ENCODE measurements at regions not wholly inside any gene's neighbourhood (a gene's known extent, or its start where the extent isn't known, plus 50 kb on each side); places are given as distances from the start of the nearest gene placed in this dataset.

GRCh38 chr9:129473523-129474244 lies 147.2 kb downstream of the C9orf50 start:
- H3K4me3 ChIP-seq (ENCODE audit: low read length) = no peak overlapping the region
- H3K27ac ChIP-seq (ENCODE audit: low read length) = no peak overlapping the region
- H3K4me1 ChIP-seq (ENCODE audit: insufficient read depth, low read length) = peaks cover 8% of the 10 kb centered on the region; the same call in 1 of the 2 replicates
- H3K36me3 ChIP-seq (ENCODE audit: insufficient read depth, low read depth, low read length) = no peaks in the 10 kb centered on the region
- H3K9me3 ChIP-seq (ENCODE audit: insufficient read depth, low read depth, low read length) = peaks cover 8% of the 10 kb centered on the region
- H3K9ac ChIP-seq (ENCODE audit: low read depth, low read length) = no peak overlapping the region
- H3K27me3 ChIP-seq (ENCODE audit: insufficient read depth, low read length) = no peaks in the 10 kb centered on the region; the same call in 1 of the 2 replicates

DNA sequence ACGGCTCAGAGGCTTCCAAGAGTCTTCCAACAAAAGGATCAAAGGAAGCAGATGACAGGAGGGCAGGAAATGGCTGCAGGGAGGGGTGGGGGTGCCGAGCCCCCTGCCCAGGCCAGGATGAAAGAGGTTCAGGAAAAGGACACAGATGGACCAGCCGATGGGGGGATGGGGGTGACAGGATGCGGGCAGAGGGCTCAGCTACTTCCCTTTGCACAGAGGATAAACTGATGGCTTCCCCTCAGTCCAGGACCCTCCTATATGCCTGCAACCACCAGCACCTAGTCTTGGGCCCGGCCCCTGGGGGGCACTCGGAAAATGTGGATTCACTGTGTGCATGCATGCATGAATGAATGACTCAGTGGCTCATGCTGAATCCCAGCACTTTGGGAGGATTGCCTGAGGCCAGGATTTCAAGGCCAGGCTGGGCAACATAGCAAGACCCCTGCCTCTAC lies 148.2 kb downstream of the C9orf50 start:
- H3K27me3 ChIP-seq (ENCODE audit: insufficient read depth, low read length) = no peaks in the 10 kb centered on the region; the same call in 1 of the 2 replicates
- H3K36me3 ChIP-seq (ENCODE audit: insufficient read depth, low read depth, low read length) = no peaks in the 10 kb centered on the region
- H3K27ac ChIP-seq (ENCODE audit: low read length) = no peak overlapping the region
- peaks cover 8% of the 10 kb centered on the region; the same call in 1 of the 2 replicates for H3K4me1 ChIP-seq (ENCODE audit: insufficient read depth, low read length)
- peaks cover 8% of the 10 kb centered on the region for H3K9me3 ChIP-seq (ENCODE audit: insufficient read depth, low read depth, low read length)
- no peak overlapping the region for H3K9ac ChIP-seq (ENCODE audit: low read depth, low read length)
- H3K4me3 ChIP-seq (ENCODE audit: low read length) = no peak overlapping the region

DNA sequence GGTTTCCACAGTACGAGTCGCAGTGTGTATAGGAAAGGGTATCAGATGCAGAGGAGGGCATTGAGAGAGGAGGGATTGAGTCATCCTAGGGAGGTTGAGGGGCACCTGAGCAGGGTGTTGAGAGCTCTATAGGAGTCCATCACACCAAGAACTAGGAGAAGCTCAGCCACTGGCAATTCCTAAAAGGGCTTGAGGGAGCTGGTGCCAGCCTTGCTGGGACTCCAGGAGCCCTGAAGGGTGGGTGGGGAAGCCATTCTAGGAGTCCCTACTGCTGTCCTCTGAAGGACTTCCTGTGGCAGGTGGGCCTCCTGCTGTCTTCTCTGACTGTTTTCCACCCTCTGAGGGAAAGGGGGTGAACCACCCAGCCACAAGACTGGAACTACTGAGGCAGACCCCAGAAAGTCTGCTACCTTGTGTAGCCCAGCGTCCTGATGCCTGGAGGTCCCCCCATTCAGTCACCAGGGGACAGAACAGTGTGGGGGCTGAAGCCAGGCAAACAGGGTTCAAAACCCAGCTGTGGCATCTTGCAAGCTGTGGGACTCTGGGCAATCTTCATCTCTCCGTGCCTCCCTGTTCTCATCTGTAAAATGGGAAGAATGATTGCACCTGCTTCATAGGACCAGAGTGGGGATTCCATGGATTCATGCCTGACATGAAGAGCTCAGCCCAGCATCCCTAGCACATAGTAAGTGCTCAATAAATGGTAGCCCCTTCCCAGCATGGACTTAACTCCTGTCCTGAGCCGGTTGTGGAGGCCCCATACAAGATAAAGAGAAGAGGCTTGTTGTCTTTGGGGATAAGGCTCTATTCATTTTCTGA lies 149.5 kb downstream of the C9orf50 start:
- Histone ChIP-seq H3K27ac (ENCODE audit: low read length) (no peak overlapping the region), H3K36me3 (ENCODE audit: insufficient read depth, low read depth, low read length) (no peaks in the 10 kb centered on the region), H3K4me3 (ENCODE audit: low read length) (no peak overlapping the region), H3K4me1 (ENCODE audit: insufficient read depth, low read length) (peaks cover 8% of the 10 kb centered on the region; the same call in 1 of the 2 replicates), H3K9me3 (ENCODE audit: insufficient read depth, low read depth, low read length) (peaks cover 8% of the 10 kb centered on the region), H3K9ac (ENCODE audit: low read depth, low read length) (no peak overlapping the region), H3K27me3 (ENCODE audit: insufficient read depth, low read length) (no peaks in the 10 kb centered on the region; the same call in 1 of the 2 replicates)

DNA sequence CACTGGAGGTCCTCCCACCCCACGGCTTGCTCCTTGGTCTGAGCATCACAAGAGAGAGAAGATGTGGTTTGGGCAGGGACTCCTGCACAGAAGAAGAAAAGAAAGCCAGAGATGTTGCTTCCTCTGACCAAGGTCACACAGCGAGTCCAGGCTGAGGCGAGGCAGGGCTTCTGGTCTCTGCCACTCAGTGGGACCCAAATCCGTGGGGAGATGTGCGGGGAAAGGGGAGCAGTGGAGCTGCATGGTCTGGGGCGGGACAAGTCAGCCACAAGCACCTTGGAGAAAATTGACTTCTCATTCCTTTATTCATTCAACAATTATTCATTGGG lies 150.9 kb downstream of the C9orf50 start:
- H3K4me3 ChIP-seq (ENCODE audit: low read length) = no peak overlapping the region
- H3K27me3 ChIP-seq (ENCODE audit: insufficient read depth, low read length) = no peaks in the 10 kb centered on the region; the same call in 1 of the 2 replicates
- H3K27ac ChIP-seq (ENCODE audit: low read length) = no peak overlapping the region
- H3K4me1 ChIP-seq (ENCODE audit: insufficient read depth, low read length) = peaks cover 8% of the 10 kb centered on the region; the same call in 1 of the 2 replicates
- peaks cover 4% of the 10 kb centered on the region for H3K9me3 ChIP-seq (ENCODE audit: insufficient read depth, low read depth, low read length)
- no peak overlapping the region for H3K9ac ChIP-seq (ENCODE audit: low read depth, low read length)
- H3K36me3 ChIP-seq (ENCODE audit: insufficient read depth, low read depth, low read length) = no peaks in the 10 kb centered on the region

DNA sequence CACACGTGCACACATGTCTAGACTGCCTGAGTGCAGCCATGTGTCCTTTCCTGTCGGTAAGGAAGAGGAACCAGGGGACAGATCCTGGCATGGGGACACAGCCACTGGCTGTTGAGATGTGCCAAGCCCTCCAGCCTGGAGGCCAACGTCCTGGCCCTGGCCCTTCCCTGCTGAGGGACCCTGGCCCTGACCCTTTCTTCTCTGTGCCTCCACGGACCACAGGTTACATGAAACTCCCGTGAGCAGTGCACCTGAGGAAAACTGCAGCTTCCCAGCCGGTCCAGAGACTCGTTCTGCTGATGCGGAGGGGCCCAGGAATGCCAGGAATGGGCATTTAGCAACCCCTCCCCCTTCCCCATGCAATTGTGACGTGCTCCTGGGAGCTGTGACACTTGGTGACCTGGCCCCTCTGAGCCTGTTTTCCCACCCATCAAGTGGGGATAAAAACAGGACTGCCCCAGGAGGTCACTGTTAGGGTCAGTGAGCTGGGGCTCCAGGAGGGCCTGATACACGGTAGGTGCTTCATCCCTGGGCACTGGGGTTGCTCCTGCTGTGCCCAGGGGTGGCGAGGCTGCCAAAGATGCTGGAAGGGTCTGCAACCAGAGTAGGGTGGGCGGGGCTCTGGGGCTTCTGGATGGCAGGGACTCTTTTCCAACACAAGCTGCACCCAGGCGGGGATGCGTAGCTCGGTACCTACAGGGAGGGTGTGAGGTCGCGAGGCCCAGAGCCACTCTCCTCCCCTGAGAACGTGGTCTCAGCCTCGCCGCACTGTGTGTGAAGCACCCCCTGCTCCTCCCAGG lies 151.5 kb downstream of the C9orf50 start:
- no peaks in the 10 kb centered on the region for H3K9me3 ChIP-seq (ENCODE audit: insufficient read depth, low read depth, low read length)

DNA sequence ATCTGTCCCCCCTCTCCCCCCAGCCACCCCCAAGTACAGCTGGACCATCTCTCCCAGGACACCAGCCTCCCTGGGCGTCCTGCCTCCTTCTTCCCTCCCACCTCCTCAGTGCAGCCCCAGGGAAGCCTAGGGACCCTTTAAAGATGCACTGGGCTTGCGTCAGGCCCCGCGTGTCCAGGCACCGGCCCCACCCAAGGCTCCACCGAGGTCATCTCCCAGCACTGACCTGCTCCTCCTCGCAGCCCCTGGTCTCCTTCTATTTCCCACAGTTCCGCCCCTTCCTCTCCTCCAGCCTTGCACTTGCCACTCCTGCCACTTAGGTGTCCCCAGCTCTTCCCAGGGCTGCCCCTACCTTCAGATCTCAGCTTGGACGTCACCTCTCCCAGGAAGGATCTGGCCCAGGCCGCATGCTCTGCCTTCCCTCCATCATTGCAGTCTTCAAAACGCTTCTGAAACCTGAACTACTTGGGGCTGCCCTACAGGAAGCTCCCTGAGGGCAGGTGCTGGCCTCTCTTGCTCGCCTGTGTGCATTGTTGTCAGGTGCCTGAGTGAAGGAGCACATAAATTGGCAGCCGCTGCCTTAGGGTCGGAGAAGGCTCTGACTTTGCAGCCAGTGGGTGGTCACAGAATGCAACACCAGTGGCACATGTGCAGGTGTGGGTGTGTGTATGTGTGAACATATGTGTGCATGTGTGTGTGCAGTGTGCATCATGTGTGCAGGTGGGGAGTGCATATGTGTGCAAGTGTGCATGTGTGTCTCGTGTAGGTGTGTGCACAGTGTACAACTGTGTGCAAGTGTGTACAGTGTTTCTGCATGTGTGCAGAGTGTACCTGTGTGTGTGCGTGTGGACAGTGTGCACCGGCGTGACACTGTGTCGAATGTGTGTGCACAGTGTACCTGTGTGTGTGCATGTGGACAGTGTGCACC lies 152.9 kb downstream of the C9orf50 start:
- Histone ChIP-seq H3K4me1 (ENCODE audit: insufficient read depth, low read length) (peaks cover 8% of the 10 kb centered on the region; the same call in 1 of the 2 replicates), H3K9me3 (ENCODE audit: insufficient read depth, low read depth, low read length) (no peaks in the 10 kb centered on the region), H3K9ac (ENCODE audit: low read depth, low read length) (no peak overlapping the region)

More for the DNA sequence above, 151.5 kb downstream of the C9orf50 start:
- no peaks in the 10 kb centered on the region for H3K36me3 ChIP-seq (ENCODE audit: insufficient read depth, low read depth, low read length)
- no peak overlapping the region for H3K27ac ChIP-seq (ENCODE audit: low read length)
- H3K9ac ChIP-seq (ENCODE audit: low read depth, low read length) = no peak overlapping the region
- H3K4me1 ChIP-seq (ENCODE audit: insufficient read depth, low read length) = peaks cover 8% of the 10 kb centered on the region; the same call in 1 of the 2 replicates
- H3K27me3 ChIP-seq (ENCODE audit: insufficient read depth, low read length) = no peaks in the 10 kb centered on the region; the same call in 1 of the 2 replicates
- no peak overlapping the region for H3K4me3 ChIP-seq (ENCODE audit: low read length)

DNA sequence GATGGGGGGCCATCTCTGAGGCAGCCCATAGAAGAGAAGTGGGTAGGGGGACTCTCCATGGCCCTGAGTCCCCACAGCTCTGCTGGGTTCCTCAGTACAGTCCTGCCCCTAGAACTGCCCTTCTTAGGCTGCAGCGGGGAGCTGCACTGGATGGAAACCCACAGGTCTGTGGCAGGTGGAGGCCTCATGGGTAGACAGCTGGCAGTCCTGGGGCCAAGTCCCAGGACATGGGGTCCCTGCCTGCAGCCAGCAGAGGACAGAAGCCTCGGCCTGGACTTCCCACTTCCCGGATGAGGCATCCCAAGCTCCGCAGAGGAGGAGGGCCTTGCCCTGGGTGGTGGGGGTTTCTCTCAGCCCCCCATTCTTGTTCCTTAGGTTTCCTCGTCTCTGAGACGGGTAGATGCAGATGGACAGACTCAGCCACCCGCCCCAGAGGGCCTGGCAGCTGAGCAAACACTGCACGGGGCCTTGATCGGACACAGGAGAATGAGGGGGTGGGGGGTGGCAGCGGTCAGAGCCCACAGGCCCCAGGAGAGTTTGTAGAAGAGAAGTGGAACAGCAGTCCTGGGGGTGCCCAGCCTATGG lies 153.8 kb downstream of the C9orf50 start:
- Histone ChIP-seq H3K4me3 (ENCODE audit: low read length) (no peak overlapping the region), H3K4me1 (ENCODE audit: insufficient read depth, low read length) (peaks cover 3% of the 10 kb centered on the region; the same call in 1 of the 2 replicates), H3K27ac (ENCODE audit: low read length) (no peak overlapping the region), H3K36me3 (ENCODE audit: insufficient read depth, low read depth, low read length) (no peaks in the 10 kb centered on the region), H3K9me3 (ENCODE audit: insufficient read depth, low read depth, low read length) (no peaks in the 10 kb centered on the region), H3K9ac (ENCODE audit: low read depth, low read length) (no peak overlapping the region), H3K27me3 (ENCODE audit: insufficient read depth, low read length) (no peaks in the 10 kb centered on the region)

More for the DNA sequence above, 152.9 kb downstream of the C9orf50 start:
- Histone ChIP-seq H3K27me3 (ENCODE audit: insufficient read depth, low read length) (no peaks in the 10 kb centered on the region), H3K27ac (ENCODE audit: low read length) (no peak overlapping the region), H3K4me3 (ENCODE audit: low read length) (no peak overlapping the region), H3K36me3 (ENCODE audit: insufficient read depth, low read depth, low read length) (no peaks in the 10 kb centered on the region)

GRCh38 chr9:129465834-129466535 lies 154.9 kb downstream of the C9orf50 start:
- no peak overlapping the region for H3K9ac ChIP-seq (ENCODE audit: low read depth, low read length)
- no peaks in the 10 kb centered on the region for H3K9me3 ChIP-seq (ENCODE audit: insufficient read depth, low read depth, low read length)
- no peak overlapping the region for H3K4me3 ChIP-seq (ENCODE audit: low read length)
- no peak overlapping the region for H3K27ac ChIP-seq (ENCODE audit: low read length)
- no peaks in the 10 kb centered on the region for H3K27me3 ChIP-seq (ENCODE audit: insufficient read depth, low read length)
- H3K4me1 ChIP-seq (ENCODE audit: insufficient read depth, low read length) = peaks cover 2% of the 10 kb centered on the region; the same call in 1 of the 2 replicates
- H3K36me3 ChIP-seq (ENCODE audit: insufficient read depth, low read depth, low read length) = no peaks in the 10 kb centered on the region

DNA sequence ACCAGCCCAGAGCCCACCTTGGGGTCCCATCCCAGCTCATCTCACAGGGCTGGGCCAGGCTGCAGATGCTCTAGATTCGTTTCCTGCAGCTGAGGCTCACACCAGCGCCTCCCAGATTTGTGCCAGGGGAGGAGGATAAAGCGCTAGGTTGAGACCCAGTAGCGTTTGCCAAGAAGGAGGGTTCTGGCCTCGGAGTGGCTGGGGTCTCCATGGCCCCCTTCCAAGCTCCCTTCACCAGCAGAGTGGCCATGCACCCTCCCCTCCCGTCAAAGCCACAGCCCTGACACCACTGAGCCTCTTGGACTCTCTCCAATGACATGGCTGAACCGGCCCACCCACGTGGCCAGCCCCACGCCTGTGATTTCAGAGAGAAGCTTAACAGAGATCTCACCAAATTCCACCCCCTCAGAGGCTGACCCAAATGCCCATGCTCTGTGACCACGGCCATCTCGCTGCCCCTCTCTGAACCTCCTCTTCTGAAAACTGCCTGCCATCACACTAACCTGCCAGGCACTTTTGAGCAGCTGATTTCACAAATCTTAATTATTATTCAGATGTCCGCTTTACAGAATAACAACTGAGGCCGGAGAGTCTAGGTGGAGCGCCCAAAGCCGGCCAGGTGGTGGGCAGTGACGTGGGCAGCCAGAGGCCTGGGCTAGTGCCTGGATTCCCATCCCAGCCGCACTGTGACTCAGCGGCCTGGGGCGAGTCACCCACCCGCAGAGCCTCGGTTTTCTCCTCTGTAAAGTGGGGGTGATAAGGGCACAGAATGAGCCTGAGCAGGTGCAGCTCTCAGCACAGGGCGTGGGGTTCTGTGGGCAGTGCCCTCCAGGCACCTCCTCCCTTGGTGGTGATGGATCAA lies 155.7 kb downstream of the C9orf50 start:
- Histone ChIP-seq H3K9ac (ENCODE audit: low read depth, low read length) (no peak overlapping the region), H3K9me3 (ENCODE audit: insufficient read depth, low read depth, low read length) (no peaks in the 10 kb centered on the region), H3K4me3 (ENCODE audit: low read length) (no peak overlapping the region), H3K4me1 (ENCODE audit: insufficient read depth, low read length) (peaks cover 2% of the 10 kb centered on the region; the same call in 1 of the 2 replicates), H3K27ac (ENCODE audit: low read length) (no peak overlapping the region), H3K36me3 (ENCODE audit: insufficient read depth, low read depth, low read length) (no peaks in the 10 kb centered on the region), H3K27me3 (ENCODE audit: insufficient read depth, low read length) (no peaks in the 10 kb centered on the region)
